SJSA1 (cell line): ENCODE measurements at regions not wholly inside any gene's neighbourhood (a gene's known extent, or its start where the extent isn't known, plus 50 kb on each side); places are given as distances from the start of the nearest gene placed in this dataset.

Experiments used
- DNase-seq, 2 experiments: peaks; one replicate each; pipeline ENCODE4 v3.0.0-alpha.2; 2015 to 2020; ENCODE audit warnings: low spot score in 2 of 2, low read depth in 1 of 2
- H3K27ac ChIP-seq: fragments of 250-450 bp; sonication (Bioruptor Pico); 2 replicates; pipeline ENCODE4 v1.5.1; 2020; ENCODE audit warnings: mild to moderate bottlenecking, moderate library complexity
- H3K27me3 ChIP-seq: fragments of 250-450 bp; sonication (Bioruptor Pico); replicated peaks from 2 replicates; pipeline ENCODE4 v1.5.1; 2020; ENCODE audit warnings: mild to moderate bottlenecking, moderate library complexity
- H3K36me3 ChIP-seq: fragments of 250-450 bp; sonication (Bioruptor Pico); 2 replicates; pipeline ENCODE4 v1.5.1; 2020; ENCODE audit warnings: mild to moderate bottlenecking
- H3K4me1 ChIP-seq: fragments of 250-450 bp; sonication (Bioruptor Pico); replicated peaks from 2 replicates; pipeline ENCODE4 v1.6.1; 2021; ENCODE audit warnings: mild to moderate bottlenecking
- H3K4me3 ChIP-seq: fragments of 250-450 bp; sonication (Bioruptor Pico); 2 replicates; pipeline ENCODE4 v1.5.1; 2020; ENCODE audit warnings: mild to moderate bottlenecking
- H3K9me3 ChIP-seq: fragments of 250-450 bp; sonication (Bioruptor Pico); replicated peaks from 2 replicates; pipeline ENCODE4 v1.5.1; 2020; ENCODE audit warnings: mild to moderate bottlenecking

DNA sequence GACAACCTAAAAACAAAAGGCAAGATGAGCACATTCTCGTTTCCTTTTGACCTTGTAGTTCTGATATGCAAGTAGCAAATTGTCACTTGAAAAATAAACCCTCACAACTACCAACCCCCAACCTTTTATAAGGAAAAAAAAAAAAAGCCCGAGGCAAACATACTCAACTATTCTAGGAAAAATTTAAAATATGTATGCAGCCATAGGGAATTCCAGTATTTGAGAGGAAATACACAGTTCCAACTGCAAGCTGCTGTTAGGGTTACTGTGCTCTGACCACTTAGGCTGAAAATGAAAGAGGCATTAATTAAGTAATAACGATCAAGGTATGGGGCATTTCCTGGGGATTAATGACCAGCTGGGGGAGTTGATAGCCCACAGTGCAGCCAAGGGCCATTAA, 281.9 kb upstream of the DPH6 start:
- DNase-seq = no peak
- no peaks in the 10 kb centered on the region for H3K9me3 ChIP-seq
- no peaks in the 10 kb centered on the region for H3K4me1 ChIP-seq
- H3K27ac ChIP-seq = no peak overlapping the region
- no peaks in the 10 kb centered on the region for H3K36me3 ChIP-seq
- H3K4me3 ChIP-seq = no peak overlapping the region
- no peaks in the 10 kb centered on the region for H3K27me3 ChIP-seq

GRCh38 chr15:35833581-35833980, 287.6 kb upstream of the DPH6 start:
- Histone ChIP-seq H3K27me3 (0 out of 2 replicates have a peak, but pooled peaks cover 4% of the 10 kb centered on the region), H3K4me1 (no peaks in the 10 kb centered on the region), H3K9me3 (no peaks in the 10 kb centered on the region), H3K4me3 (no peak overlapping the region), H3K27ac (no peak overlapping the region), H3K36me3 (no peaks in the 10 kb centered on the region)
- no peak for DNase-seq

DNA sequence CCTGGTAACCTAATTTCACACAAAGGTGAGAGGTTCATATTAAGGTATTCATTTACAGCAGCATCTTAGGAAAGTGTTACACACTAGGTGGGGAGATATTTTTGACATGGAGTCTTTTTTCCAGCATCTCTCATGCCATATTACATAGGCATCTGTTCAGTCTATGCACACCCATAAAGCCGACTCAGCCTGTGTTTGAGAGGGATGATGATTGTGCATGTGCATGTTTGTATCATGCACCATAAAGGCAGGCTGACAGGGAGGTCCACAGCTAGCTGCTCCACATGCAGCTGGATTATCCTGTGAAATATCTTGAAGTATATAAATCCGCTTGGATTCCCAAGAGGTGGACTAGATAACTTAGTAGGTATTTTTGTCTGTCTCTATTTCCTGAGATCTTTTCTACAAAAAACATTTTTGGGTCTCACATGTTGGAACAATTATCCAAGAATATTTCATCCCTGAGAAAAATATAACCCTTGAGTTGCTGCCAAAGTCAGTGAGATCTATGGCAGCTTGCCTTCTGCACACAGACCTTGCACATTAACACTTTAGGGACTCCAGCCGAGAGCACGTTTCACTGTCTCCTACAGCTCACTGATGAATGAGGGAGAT, 288.4 kb upstream of the DPH6 start:
- Histone ChIP-seq H3K27me3 (0 out of 2 replicates have a peak, but pooled peaks cover 4% of the 10 kb centered on the region), H3K36me3 (no peaks in the 10 kb centered on the region), H3K4me3 (no peak overlapping the region), H3K9me3 (no peaks in the 10 kb centered on the region), H3K27ac (no peak overlapping the region), H3K4me1 (no peaks in the 10 kb centered on the region)
- DNase-seq = no peak

GRCh38 chr15:35834866-35835265, 288.9 kb upstream of the DPH6 start:
- no peaks in the 10 kb centered on the region for H3K9me3 ChIP-seq
- 0 out of 2 replicates have a peak, but pooled peaks cover 4% of the 10 kb centered on the region for H3K27me3 ChIP-seq
- H3K4me1 ChIP-seq = no peaks in the 10 kb centered on the region
- no peaks in the 10 kb centered on the region for H3K36me3 ChIP-seq
- no peak for DNase-seq
- no peak overlapping the region for H3K27ac ChIP-seq
- no peak overlapping the region for H3K4me3 ChIP-seq

GRCh38 chr15:35838424-35839111, 292.6 kb upstream of the DPH6 start:
- no peak for DNase-seq
- Histone ChIP-seq H3K36me3 (no peaks in the 10 kb centered on the region), H3K4me3 (no peak overlapping the region), H3K4me1 (no peaks in the 10 kb centered on the region), H3K9me3 (no peaks in the 10 kb centered on the region), H3K27me3 (0 out of 2 replicates have a peak, but pooled peaks cover under 1% of the 10 kb centered on the region), H3K27ac (no peak overlapping the region)

DNA sequence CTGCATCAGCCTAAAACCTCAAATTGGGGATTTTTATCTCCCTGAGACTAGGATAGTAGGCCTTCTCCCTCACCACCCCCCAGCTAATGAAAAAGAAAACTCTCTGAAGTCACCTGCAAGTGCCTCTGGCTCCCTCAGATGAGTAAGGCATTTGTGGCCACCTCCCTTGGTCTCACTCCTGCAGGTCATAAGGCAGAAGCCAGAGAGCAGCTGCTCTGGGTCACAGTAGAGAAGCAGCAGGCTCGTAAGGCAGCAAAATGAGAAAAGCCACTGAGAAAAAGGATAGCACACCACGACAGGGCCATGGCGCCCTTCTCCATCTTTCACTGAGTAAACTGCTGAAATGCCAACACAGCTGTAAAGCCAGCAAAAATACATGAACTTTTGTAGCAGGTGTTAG, 296.7 kb upstream of the DPH6 start:
- Histone ChIP-seq H3K4me1 (no peaks in the 10 kb centered on the region), H3K36me3 (no peaks in the 10 kb centered on the region), H3K27me3 (0 out of 2 replicates have a peak, but pooled peaks cover 3% of the 10 kb centered on the region), H3K27ac (no peak overlapping the region), H3K9me3 (no peaks in the 10 kb centered on the region), H3K4me3 (no peak overlapping the region)
- no peak for DNase-seq

GRCh38 chr15:35843498-35843897, 297.5 kb upstream of the DPH6 start:
- Histone ChIP-seq H3K4me1 (no peaks in the 10 kb centered on the region), H3K4me3 (no peak overlapping the region), H3K36me3 (no peaks in the 10 kb centered on the region), H3K27ac (no peak overlapping the region), H3K27me3 (0 out of 2 replicates have a peak, but pooled peaks cover 3% of the 10 kb centered on the region), H3K9me3 (no peaks in the 10 kb centered on the region)
- no peak for DNase-seq

DNA sequence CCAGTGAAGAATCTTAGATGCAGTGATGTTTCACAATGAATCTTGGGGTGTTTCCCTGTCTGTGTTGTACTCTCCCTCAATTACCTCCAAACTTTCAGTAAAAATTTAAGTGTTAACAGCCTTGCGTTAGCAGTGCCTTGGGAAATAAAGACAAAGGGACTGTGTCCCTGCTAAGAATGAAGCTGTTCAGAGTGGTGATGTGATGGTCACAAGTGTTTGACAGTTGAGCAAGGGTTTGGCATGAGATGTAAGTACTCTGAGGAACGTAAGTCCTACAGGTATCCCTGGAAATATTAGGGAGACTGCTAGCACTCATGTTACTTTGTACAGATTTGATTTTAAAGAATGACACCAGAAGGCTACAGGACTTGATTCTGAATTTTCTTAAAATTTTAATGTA, 304.3 kb upstream of the DPH6 start:
- no peak overlapping the region for H3K27ac ChIP-seq
- no peak overlapping the region for H3K4me3 ChIP-seq
- H3K4me1 ChIP-seq = no peaks in the 10 kb centered on the region
- DNase-seq = no peak
- no peaks in the 10 kb centered on the region for H3K36me3 ChIP-seq
- no peaks in the 10 kb centered on the region for H3K9me3 ChIP-seq
- 0 out of 2 replicates have a peak, but pooled peaks cover 2% of the 10 kb centered on the region for H3K27me3 ChIP-seq

DNA sequence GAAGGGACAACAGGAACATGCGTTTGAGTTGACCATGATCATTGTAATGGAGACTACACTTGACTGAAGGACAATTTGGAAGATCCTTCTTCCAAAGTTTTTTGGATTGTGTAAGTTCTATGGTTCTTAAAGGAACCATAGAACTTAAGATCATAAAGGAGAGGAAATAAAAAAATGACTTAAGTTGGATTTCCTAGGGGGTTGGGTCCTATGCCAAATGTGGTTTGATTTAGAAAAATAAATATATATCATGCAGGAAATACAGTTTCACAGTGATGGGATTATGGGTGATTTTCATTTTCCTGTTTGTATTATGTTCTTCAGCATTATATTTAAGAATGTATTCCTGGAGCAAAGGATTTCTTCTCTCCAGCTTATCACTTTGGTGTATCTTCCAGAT, 305.5 kb upstream of the DPH6 start:
- Histone ChIP-seq H3K27me3 (no peaks in the 10 kb centered on the region), H3K9me3 (no peaks in the 10 kb centered on the region), H3K36me3 (no peaks in the 10 kb centered on the region), H3K4me3 (no peak overlapping the region), H3K4me1 (no peaks in the 10 kb centered on the region), H3K27ac (no peak overlapping the region)
- no peak for DNase-seq

DNA sequence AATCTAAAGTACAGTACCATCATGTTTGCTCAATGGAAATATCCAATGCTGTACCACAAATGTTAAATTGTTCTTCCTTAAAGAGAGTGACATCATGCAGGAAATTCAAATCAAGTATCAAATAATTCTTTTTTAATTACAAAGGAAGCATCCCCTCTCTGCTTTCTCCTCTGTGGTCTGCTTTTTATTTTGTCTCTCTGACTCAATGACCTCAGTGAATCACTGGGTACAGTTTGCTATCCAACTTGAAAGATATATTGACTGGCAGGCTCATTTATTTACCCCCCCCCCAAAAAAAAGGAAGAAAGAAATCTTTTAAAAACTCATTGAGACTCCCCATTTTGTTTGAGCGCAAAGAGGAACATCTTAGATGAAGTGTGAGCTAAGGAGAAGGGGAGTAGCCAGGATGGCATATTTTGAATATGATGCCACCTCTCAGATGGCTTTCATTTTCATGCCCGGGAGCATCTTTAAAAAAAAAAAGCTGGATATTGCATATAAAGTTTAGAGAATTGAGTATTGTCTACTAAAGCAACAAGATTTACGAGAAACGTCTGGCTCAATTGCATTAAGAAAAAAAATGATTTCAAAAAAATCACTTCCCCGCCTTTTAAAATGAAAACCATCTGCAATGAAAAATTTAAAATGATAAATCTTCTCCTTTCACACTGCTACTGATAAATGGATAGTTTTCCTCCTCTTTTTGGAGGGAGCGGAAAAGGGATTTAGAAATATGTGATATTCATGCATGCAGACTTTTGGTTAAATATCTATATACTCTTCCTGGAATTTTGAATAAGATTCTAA, 307.1 kb upstream of the DPH6 start:
- Histone ChIP-seq H3K27ac (no peak overlapping the region), H3K36me3 (no peaks in the 10 kb centered on the region), H3K4me3 (no peak overlapping the region), H3K27me3 (no peaks in the 10 kb centered on the region), H3K4me1 (no peaks in the 10 kb centered on the region), H3K9me3 (no peaks in the 10 kb centered on the region)
- DNase-seq = no peak

- H3K27ac ChIP-seq = no peak overlapping the region
Measured at GRCh38 chr15:35854316-35854715, 308.4 kb upstream of the DPH6 start.

DNA sequence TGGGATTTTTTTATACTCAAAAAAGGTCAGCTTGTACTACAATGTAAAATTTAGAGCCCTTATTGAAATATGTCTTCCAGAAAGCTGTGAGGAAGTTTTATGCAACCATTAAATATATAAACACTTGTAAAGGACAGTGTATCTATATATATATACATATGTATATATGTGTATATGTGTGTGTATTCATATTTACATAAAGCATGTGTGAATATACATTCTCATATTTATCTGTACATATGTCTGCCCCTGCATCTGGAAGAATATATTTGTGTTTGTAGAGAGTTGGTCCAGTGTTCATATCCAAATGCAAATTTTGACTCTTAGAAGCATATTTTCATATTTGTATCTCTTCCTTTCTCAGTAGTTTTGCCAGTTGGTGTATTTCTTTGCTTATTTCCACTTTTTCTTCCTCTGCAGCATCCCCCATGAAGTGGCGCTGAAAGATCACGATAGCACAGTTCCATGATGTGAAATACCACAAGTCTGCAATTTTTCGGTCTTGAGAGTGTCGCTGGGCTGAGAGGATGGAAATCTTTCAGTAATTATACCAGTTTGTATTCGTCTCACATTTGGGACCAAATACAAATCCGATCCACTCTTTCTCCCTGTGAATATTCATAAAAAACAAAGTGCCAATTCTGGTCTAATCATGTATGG, 311.7 kb upstream of the DPH6 start:
- H3K27ac ChIP-seq = no peak overlapping the region
- DNase-seq = no peak
- H3K4me1 ChIP-seq = no peaks in the 10 kb centered on the region
- H3K27me3 ChIP-seq = no peaks in the 10 kb centered on the region
- H3K36me3 ChIP-seq = no peaks in the 10 kb centered on the region
- H3K9me3 ChIP-seq = no peaks in the 10 kb centered on the region
- no peak overlapping the region for H3K4me3 ChIP-seq

More at GRCh38 chr15:35854316-35854715, 308.4 kb upstream of the DPH6 start:
- Histone ChIP-seq H3K36me3 (no peaks in the 10 kb centered on the region), H3K27me3 (no peaks in the 10 kb centered on the region), H3K4me3 (no peak overlapping the region), H3K9me3 (no peaks in the 10 kb centered on the region), H3K4me1 (no peaks in the 10 kb centered on the region)
- DNase-seq = no peak

- Histone ChIP-seq H3K4me1 (no peaks in the 10 kb centered on the region), H3K4me3 (no peak overlapping the region), H3K9me3 (no peaks in the 10 kb centered on the region), H3K27ac (no peak overlapping the region), H3K27me3 (no peaks in the 10 kb centered on the region), H3K36me3 (no peaks in the 10 kb centered on the region)
- DNase-seq = no peak
Measured at GRCh38 chr15:35858707-35859106, 312.7 kb upstream of the DPH6 start.
